ENCODE measurements at regions not wholly inside any gene's neighbourhood (a gene's known extent, or its start where the extent isn't known, plus 50 kb on each side); places are given as distances from the start of the nearest gene placed in this dataset.

GRCh38 chr13:63433546-63434150, 2018.0 kb upstream of the PCDH20 start:
- ChIA-PET CTCF (ENCODE audit: low intra/inter-chr PET ratio, low total read pairs) (no interaction called here), POLR2A (no interaction called here)
- Histone ChIP-seq H3K79me2 (ENCODE audit: insufficient read depth, low read length) (no peaks in the 10 kb centered on the region), H3K4me2 (ENCODE audit: low read depth, low read length) (no peak overlapping the region), H2AFZ (ENCODE audit: low read length) (no peak overlapping the region), H3K4me3 (replicated peaks in 1 of 3; ENCODE audit: insufficient read depth in 1 of 3, low read depth in 2 of 3, low read length in 3 of 3) (no peak overlapping the region), H3K27ac (ENCODE audit: extremely low read length, insufficient read depth, low read length) (no peak overlapping the region), H3K27me3 (ENCODE audit: control insufficient read depth in 1 of 2, insufficient read depth in 2 of 2, low read length in 2 of 2) (no peaks in the 10 kb centered on the region), H3K4me1 (ENCODE audit: insufficient read depth, low read length) (no peaks in the 10 kb centered on the region), H3K9ac (ENCODE audit: insufficient read depth, low read depth, low read length) (no peak overlapping the region), H3K36me3 (replicated peaks in 1 of 2; ENCODE audit: control insufficient read depth in 1 of 2, insufficient read depth in 2 of 2, low read length in 2 of 2) (no peaks in the 10 kb centered on the region), H4K20me1 (ENCODE audit: insufficient read depth, low read length) (no peaks in the 10 kb centered on the region), H3K9me3 (ENCODE audit: low read length) (no peaks in the 10 kb centered on the region)
- intact Hi-C loops (cut with micrococcal nuclease; ENCODE audit: unreplicated experiment): loop anchor here (5.0 kb wide), 1 partner anchor 941 kb away; no protein-coding TSS in a partner anchor
- in situ Hi-C loops (cut with HindIII; ENCODE audit: extremely low pct_ligation_motif_present, low pct_unique_long_range_greater_than_20kb): no loop called here
- DNase-seq (ENCODE audit: low spot score) (no peak), FAIRE-seq (no peak), ATAC-seq (no peak)
- BruUV-seq (replicated peaks): no TSS peak
- no peak for TF ChIP-seq ZNF160 (CRISPR knock-in tag; IDR thresholded peaks at IDR 0.05)
- no peak for TF ChIP-seq ARNT (IDR thresholded peaks at IDR 0.05)
- TF ChIP-seq SP140L (CRISPR knock-in tag; IDR thresholded peaks at IDR 0.05; ENCODE audit: borderline replicate concordance): no peak
- no peak for TF ChIP-seq HCFC1 (IDR thresholded peaks at IDR 0.05; ENCODE audit: low read depth, low read length)
- no peak for TF ChIP-seq RNF219 (CRISPR knock-in tag; IDR thresholded peaks at IDR 0.05)
- TF ChIP-seq MIER3 (CRISPR knock-in tag; IDR thresholded peaks at IDR 0.05; ENCODE audit: borderline replicate concordance): no peak
- TF ChIP-seq, protein P1, sequence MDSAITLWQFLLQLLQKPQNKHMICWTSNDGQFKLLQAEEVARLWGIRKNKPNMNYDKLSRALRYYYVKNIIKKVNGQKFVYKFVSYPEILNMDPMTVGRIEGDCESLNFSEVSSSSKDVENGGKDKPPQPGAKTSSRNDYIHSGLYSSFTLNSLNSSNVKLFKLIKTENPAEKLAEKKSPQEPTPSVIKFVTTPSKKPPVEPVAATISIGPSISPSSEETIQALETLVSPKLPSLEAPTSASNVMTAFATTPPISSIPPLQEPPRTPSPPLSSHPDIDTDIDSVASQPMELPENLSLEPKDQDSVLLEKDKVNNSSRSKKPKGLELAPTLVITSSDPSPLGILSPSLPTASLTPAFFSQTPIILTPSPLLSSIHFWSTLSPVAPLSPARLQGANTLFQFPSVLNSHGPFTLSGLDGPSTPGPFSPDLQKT (CRISPR knock-in tag; IDR thresholded peaks at IDR 0.05; ENCODE audit: borderline replicate concordance): no peak
- TF ChIP-seq HOXA7 (CRISPR knock-in tag; IDR thresholded peaks at IDR 0.05): no peak
- TF ChIP-seq ZKSCAN5 (CRISPR knock-in tag; IDR thresholded peaks at IDR 0.05): no peak
- TF ChIP-seq ZSCAN20 (CRISPR knock-in tag; IDR thresholded peaks at IDR 0.05; ENCODE audit: borderline replicate concordance): no peak
- no peak for TF ChIP-seq NFATC3 (CRISPR knock-in tag; IDR thresholded peaks at IDR 0.05)
- TF ChIP-seq FOXM1 (CRISPR knock-in tag; IDR thresholded peaks at IDR 0.05): no peak
- no peak for TF ChIP-seq ZNF569 (CRISPR knock-in tag; IDR thresholded peaks at IDR 0.05; ENCODE audit: borderline replicate concordance)
- TF ChIP-seq ELF1 (CRISPR knock-in tag; IDR thresholded peaks at IDR 0.05): no peak
- TF ChIP-seq, protein P2, sequence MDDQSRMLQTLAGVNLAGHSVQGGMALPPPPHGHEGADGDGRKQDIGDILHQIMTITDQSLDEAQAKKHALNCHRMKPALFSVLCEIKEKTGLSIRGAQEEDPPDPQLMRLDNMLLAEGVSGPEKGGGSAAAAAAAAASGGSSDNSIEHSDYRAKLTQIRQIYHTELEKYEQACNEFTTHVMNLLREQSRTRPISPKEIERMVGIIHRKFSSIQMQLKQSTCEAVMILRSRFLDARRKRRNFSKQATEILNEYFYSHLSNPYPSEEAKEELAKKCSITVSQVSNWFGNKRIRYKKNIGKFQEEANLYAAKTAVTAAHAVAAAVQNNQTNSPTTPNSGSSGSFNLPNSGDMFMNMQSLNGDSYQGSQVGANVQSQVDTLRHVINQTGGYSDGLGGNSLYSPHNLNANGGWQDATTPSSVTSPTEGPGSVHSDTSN (CRISPR knock-in tag; IDR thresholded peaks at IDR 0.05; ENCODE audit: borderline replicate concordance): no peak
